T-helper 9 cell (primary cell): ENCODE measurements at regions not wholly inside any gene's neighbourhood (a gene's known extent, or its start where the extent isn't known, plus 50 kb on each side); places are given as distances from the start of the nearest gene placed in this dataset.

Experiments used
- DNase-seq: peaks from one replicate; pipeline ENCODE4 v3.0.0-alpha.2; 2020

GRCh38 chr11:26112264-26112663 is 219.7 kb upstream of the ANO3 start:
- no peak for DNase-seq

- DNase-seq = no peak
Observed at GRCh38 chr11:26121466-26121865, 210.5 kb upstream of the ANO3 start.

GRCh38 chr11:26126741-26127140 is 205.2 kb upstream of the ANO3 start:
- no peak for DNase-seq

- no peak for DNase-seq
Observed at GRCh38 chr11:26127336-26127735, 204.6 kb upstream of the ANO3 start.

GRCh38 chr11:26131406-26131805 is 200.5 kb upstream of the ANO3 start:
- DNase-seq = no peak

GRCh38 chr11:26134053-26134452 is 197.9 kb upstream of the ANO3 start:
- no peak for DNase-seq

- no peak for DNase-seq
Observed at GRCh38 chr11:26134481-26135355, 197.2 kb upstream of the ANO3 start.

GRCh38 chr11:26137651-26138050 is 194.3 kb upstream of the ANO3 start:
- DNase-seq = no peak

- no peak for DNase-seq
Observed at GRCh38 chr11:26142891-26143290, 189.0 kb upstream of the ANO3 start.

- no peak for DNase-seq
Observed at GRCh38 chr11:26143566-26144290, 188.2 kb upstream of the ANO3 start.

GRCh38 chr11:26144291-26144690 is 187.6 kb upstream of the ANO3 start:
- DNase-seq = no peak

- DNase-seq = no peak
Observed at GRCh38 chr11:26144911-26145310, 187.0 kb upstream of the ANO3 start.

GRCh38 chr11:26149585-26149984 is 182.3 kb upstream of the ANO3 start:
- no peak for DNase-seq

GRCh38 chr11:26150031-26150430 is 181.9 kb upstream of the ANO3 start:
- DNase-seq = no peak

GRCh38 chr11:26158251-26158650 is 173.7 kb upstream of the ANO3 start:
- no peak for DNase-seq

- DNase-seq = no peak
Observed at GRCh38 chr11:26162291-26162690, 169.6 kb upstream of the ANO3 start.

- DNase-seq = no peak
Observed at GRCh38 chr11:26186389-26186788, 145.5 kb upstream of the ANO3 start.

GRCh38 chr11:26187639-26188038 is 144.3 kb upstream of the ANO3 start:
- DNase-seq = no peak

GRCh38 chr11:26188554-26188953 is 143.4 kb upstream of the ANO3 start:
- DNase-seq = no peak

- DNase-seq = no peak
Observed at GRCh38 chr11:26191193-26191592, 140.7 kb upstream of the ANO3 start.

- no peak for DNase-seq
Observed at GRCh38 chr11:26193694-26194365, 138.1 kb upstream of the ANO3 start.

- DNase-seq = no peak
Observed at GRCh38 chr11:26194881-26195280, 137.0 kb upstream of the ANO3 start.

- DNase-seq = no peak
Observed at GRCh38 chr11:26198532-26199096, 133.3 kb upstream of the ANO3 start.
